Cardiac muscle cell (in vitro differentiated cells and primary cell): ENCODE measurements at regions not wholly inside any gene's neighbourhood (a gene's known extent, or its start where the extent isn't known, plus 50 kb on each side); places are given as distances from the start of the nearest gene placed in this dataset.

Experiments used
- DNase-seq, 2 donors: peaks; one replicate each; pipeline versions ENCODE4 v3.0.0 to v3.0.0-alpha.2; 2010 to 2017; ENCODE audit warnings: low read depth in 1 of 2, low spot score in 1 of 2
- H3K27ac ChIP-seq: fragments of 200-600 bp; sonication (generic); 2 replicates; pipeline ENCODE4 v1.5.1; 2016
- H3K27me3 ChIP-seq: fragments of 200-600 bp; sonication (generic); 2 replicates; pipeline ENCODE4 v1.6.0; 2016; ENCODE audit warnings: control low read depth
- H3K36me3 ChIP-seq: fragments of 200-600 bp; sonication (generic); 2 replicates; pipeline ENCODE4 v1.5.1; 2016; ENCODE audit warnings: control low read depth
- H3K4me1 ChIP-seq: fragments of 200-600 bp; sonication (generic); 2 replicates; pipeline ENCODE4 v1.8.1; 2017; ENCODE audit warnings: low read depth, mild to moderate bottlenecking, mixed run types
- H3K4me3 ChIP-seq: fragments of 200-600 bp; sonication (generic); 2 replicates; pipeline ENCODE4 v1.5.1; 2016; ENCODE audit warnings: mild to moderate bottlenecking
- H3K9me3 ChIP-seq: fragments of 200-600 bp; sonication (generic); 2 replicates; pipeline ENCODE4 v1.5.1; 2017; ENCODE audit warnings: low read depth, mild to moderate bottlenecking, control low read depth
- CTCF ChIP-seq: IDR thresholded peaks from 2 replicates; pipeline ENCODE4 v1.5.1; 2012; ENCODE audit warnings: low read depth, mild to moderate bottlenecking, low read length

GRCh38 chr6:105474234-105474633 lies 71.4 kb upstream of the PREP start:
- no peak for TF ChIP-seq CTCF
- Histone ChIP-seq H3K27me3 (no peaks in the 10 kb centered on the region), H3K4me1 (no peaks in the 10 kb centered on the region), H3K4me3 (no peak overlapping the region), H3K27ac (no peak overlapping the region), H3K9me3 (no peaks in the 10 kb centered on the region), H3K36me3 (no peaks in the 10 kb centered on the region)
- no peak for DNase-seq

GRCh38 chr6:105469946-105470345 lies 67.1 kb upstream of the PREP start:
- Histone ChIP-seq H3K36me3 (no peaks in the 10 kb centered on the region), H3K9me3 (no peaks in the 10 kb centered on the region), H3K27me3 (no peaks in the 10 kb centered on the region), H3K4me3 (no peak overlapping the region), H3K27ac (no peak overlapping the region), H3K4me1 (no peaks in the 10 kb centered on the region)
- no peak for TF ChIP-seq CTCF
- DNase-seq, result no peak

GRCh38 chr6:105468850-105469249 lies 66.0 kb upstream of the PREP start:
- no peaks in the 10 kb centered on the region for H3K27me3 ChIP-seq
- TF ChIP-seq CTCF, result no peak
- no peaks in the 10 kb centered on the region for H3K36me3 ChIP-seq
- no peak overlapping the region for H3K27ac ChIP-seq
- no peak overlapping the region for H3K4me3 ChIP-seq
- no peaks in the 10 kb centered on the region for H3K4me1 ChIP-seq
- no peak for DNase-seq
- H3K9me3 ChIP-seq, result no peaks in the 10 kb centered on the region

GRCh38 chr6:105460860-105461259 lies 58.0 kb upstream of the PREP start:
- H3K9me3 ChIP-seq, result no peaks in the 10 kb centered on the region
- H3K4me3 ChIP-seq, result no peak overlapping the region
- no peak for TF ChIP-seq CTCF
- DNase-seq, result no peak
- H3K27me3 ChIP-seq, result no peaks in the 10 kb centered on the region
- no peak overlapping the region for H3K27ac ChIP-seq
- no peaks in the 10 kb centered on the region for H3K36me3 ChIP-seq
- H3K4me1 ChIP-seq, result peaks cover 6% of the 10 kb centered on the region

- H3K4me1 ChIP-seq, result peaks cover 6% of the 10 kb centered on the region
- no peak overlapping the region for H3K4me3 ChIP-seq
- no peaks in the 10 kb centered on the region for H3K36me3 ChIP-seq
- H3K27me3 ChIP-seq, result no peaks in the 10 kb centered on the region
- H3K9me3 ChIP-seq, result no peaks in the 10 kb centered on the region
- TF ChIP-seq CTCF, result no peak
- no peak overlapping the region for H3K27ac ChIP-seq
- DNase-seq, result peak in 1 of 2 donors; percentile 29
Observed at GRCh38 chr6:105459864-105460263, 57.0 kb upstream of the PREP start.

- Histone ChIP-seq H3K4me1 (peaks cover 6% of the 10 kb centered on the region), H3K36me3 (no peaks in the 10 kb centered on the region), H3K9me3 (no peaks in the 10 kb centered on the region), H3K4me3 (no peak overlapping the region), H3K27me3 (no peaks in the 10 kb centered on the region), H3K27ac (no peak overlapping the region)
- TF ChIP-seq CTCF, result no peak
- no peak for DNase-seq
Observed at GRCh38 chr6:105459049-105459448, 56.2 kb upstream of the PREP start.
